Liver (tissue), 8 donors: ENCODE measurements at regions not wholly inside any gene's neighbourhood (a gene's known extent, or its start where the extent isn't known, plus 50 kb on each side); places are given as distances from the start of the nearest gene placed in this dataset.

Experiments
- DNase-seq: peaks from one replicate; pipeline ENCODE4 v3.0.0-alpha.2; 2017; ENCODE audit warnings: low spot score
- H3K27ac ChIP-seq, 2 donors: one replicate each; pipeline ENCODE4 v1.7.0; 2013; ENCODE audit warnings: inconsistent platforms in 2 of 2, low read length in 2 of 2, control low read depth in 1 of 2, low read depth in 1 of 2, mild to moderate bottlenecking in 1 of 2
- H3K27me3 ChIP-seq, 4 donors: one replicate each; pipeline versions ENCODE4 v1.6.1 to v1.7.0; 2013; ENCODE audit warnings: low read length in 3 of 4, inconsistent platforms in 1 of 4, mild to moderate bottlenecking in 1 of 4, moderate library complexity in 1 of 4; ENCODE audit not compliant: control insufficient read depth in 4 of 4, insufficient read depth in 4 of 4
- H3K36me3 ChIP-seq, 4 donors: one replicate each; pipeline versions ENCODE4 v1.6.1 to v1.7.0; 2013; ENCODE audit warnings: low read length in 3 of 4, mild to moderate bottlenecking in 3 of 4, low read depth in 1 of 4, moderate library complexity in 1 of 4; ENCODE audit not compliant: control insufficient read depth in 4 of 4, insufficient read depth in 3 of 4
- H3K4me1 ChIP-seq, 4 donors: one replicate each; pipeline versions ENCODE4 v1.6.1 to v1.7.0; 2013; ENCODE audit warnings: low read length in 3 of 4, mild to moderate bottlenecking in 3 of 4, moderate library complexity in 1 of 4; ENCODE audit not compliant: control insufficient read depth in 4 of 4, insufficient read depth in 4 of 4
- H3K4me3 ChIP-seq, 3 donors: one replicate each; pipeline versions ENCODE4 v1.6.1 to v1.7.0; 2013; ENCODE audit warnings: low read length in 3 of 3, control low read depth in 1 of 3, low read depth in 1 of 3, mild to moderate bottlenecking in 1 of 3
- H3K9ac ChIP-seq, 2 donors: one replicate each; pipeline ENCODE4 v1.7.0; 2013; ENCODE audit warnings: low read length in 2 of 2, mild to moderate bottlenecking in 2 of 2, moderate library complexity in 2 of 2, control low read depth in 1 of 2, low read depth in 1 of 2
- H3K9me3 ChIP-seq, 4 donors: one replicate each; pipeline versions ENCODE4 v1.6.1 to v1.7.0; 2013; ENCODE audit warnings: low read length in 3 of 4; ENCODE audit not compliant: control insufficient read depth in 4 of 4
- ATF3 ChIP-seq: IDR thresholded peaks from 2 replicates; pipeline ENCODE4 v1.6.1; 2016; ENCODE audit warnings: antibody characterized with exemption
- EGR1 ChIP-seq, 2 donors: IDR thresholded peaks; 2 replicates each; pipeline ENCODE4 v1.6.1; 2016 to 2018; ENCODE audit warnings: antibody characterized with exemption in 2 of 2, low read depth in 2 of 2
- FOXA1 ChIP-seq: IDR thresholded peaks from 2 replicates; pipeline ENCODE4 v1.6.1; 2016; ENCODE audit warnings: antibody characterized with exemption
- FOXA2 ChIP-seq: IDR thresholded peaks from 2 replicates; pipeline ENCODE4 v1.6.1; 2016; ENCODE audit warnings: antibody characterized with exemption
- GABPA ChIP-seq, 2 donors: IDR thresholded peaks in 1 of 2; conservative IDR thresholded peaks in 1 of 2; 2 replicates each; pipeline ENCODE4 v1.6.1; 2016; ENCODE audit warnings: antibody characterized with exemption in 2 of 2, mild to moderate bottlenecking in 1 of 2, moderate library complexity in 1 of 2
- HNF4A ChIP-seq, 2 donors: conservative IDR thresholded peaks; 2 replicates each; pipeline ENCODE4 v1.6.1; 2016; ENCODE audit warnings: antibody characterized with exemption in 2 of 2, mild to moderate bottlenecking in 2 of 2
- HNF4G ChIP-seq: IDR thresholded peaks from 2 replicates; pipeline ENCODE4 v1.6.1; 2016; ENCODE audit warnings: antibody characterized with exemption
- JUND ChIP-seq, 2 donors: IDR thresholded peaks; 2 replicates each; pipeline ENCODE4 v1.6.1; 2016; ENCODE audit warnings: antibody characterized with exemption in 2 of 2
- NR2F2 ChIP-seq: IDR thresholded peaks from 2 replicates; pipeline ENCODE4 v1.6.1; 2016; ENCODE audit warnings: antibody characterized with exemption
- RAD21 ChIP-seq, 2 donors: IDR thresholded peaks; 2 replicates each; pipeline ENCODE4 v1.6.1; 2016; ENCODE audit warnings: antibody characterized with exemption in 2 of 2, mild to moderate bottlenecking in 2 of 2
- REST ChIP-seq: IDR thresholded peaks from 2 replicates; pipeline ENCODE4 v1.6.1; 2016; ENCODE audit warnings: antibody characterized with exemption, mild to moderate bottlenecking
- RXRA ChIP-seq, 2 donors: IDR thresholded peaks; 2 replicates each; pipeline ENCODE4 v1.6.1; 2017 to 2018; ENCODE audit warnings: antibody characterized with exemption in 2 of 2, mild to moderate bottlenecking in 1 of 2
- SP1 ChIP-seq: IDR thresholded peaks from 2 replicates; pipeline ENCODE4 v1.6.1; 2018; ENCODE audit warnings: antibody characterized with exemption, mild to moderate bottlenecking
- TAF1 ChIP-seq: conservative IDR thresholded peaks from 2 replicates; pipeline ENCODE4 v1.6.1; 2016; ENCODE audit warnings: antibody characterized with exemption, mild to moderate bottlenecking
- YY1 ChIP-seq: IDR thresholded peaks from 2 replicates; pipeline ENCODE4 v1.6.1; 2016; ENCODE audit warnings: antibody characterized with exemption, mild to moderate bottlenecking
- WGBS: extraction: QIAGEN DNeasy Blood & Tissue Kit; methylation state at CpG from one replicate; pipeline ENCODE4 v1.1.7; 2013; 5-methylcytosine and 5-hydroxymethylcytosine counted together
- TF ChIP-seq, protein P1 (sequence below): fragments of 150-350 bp; IDR thresholded peaks from 2 replicates; pipeline ENCODE4 v1.5.1; 2017; ENCODE audit warnings: improper control_type of control experiment, low read depth, low read length; ENCODE audit not compliant: missing input control
- TF ChIP-seq, protein P2 (sequence below): IDR thresholded peaks from 2 replicates; pipeline ENCODE4 v1.6.1; 2016; ENCODE audit warnings: antibody characterized with exemption
- TF ChIP-seq, protein P3 (sequence below): IDR thresholded peaks from 2 replicates; pipeline ENCODE4 v1.6.1; 2016; ENCODE audit warnings: antibody characterized with exemption
- donor health status: healthy.
- donor health status: healthy.
- donor health status: healthy.
- donor health status: healthy.
- donor health status: healthy.

DNA sequence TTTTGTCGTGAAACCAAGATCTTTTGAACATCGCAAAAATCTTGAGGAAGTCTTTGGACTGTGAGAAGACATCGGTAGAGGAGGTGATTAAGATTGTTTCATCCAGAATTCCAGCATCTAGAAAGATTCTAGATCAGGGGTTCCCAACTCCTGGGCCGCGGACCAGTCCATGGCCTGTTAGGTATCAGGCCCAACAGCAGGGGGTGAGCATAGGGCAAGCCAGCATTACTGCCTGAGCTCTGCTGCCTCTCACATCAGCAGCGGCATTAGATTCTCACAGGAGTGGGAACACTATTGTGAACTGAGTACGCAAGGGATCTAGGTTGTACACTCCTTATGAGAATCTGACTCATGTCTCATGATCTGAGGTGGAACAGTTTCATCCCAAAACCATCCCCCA is 600.6 kb upstream of the CDH11 start (continued):
- TF ChIP-seq, protein P1, sequence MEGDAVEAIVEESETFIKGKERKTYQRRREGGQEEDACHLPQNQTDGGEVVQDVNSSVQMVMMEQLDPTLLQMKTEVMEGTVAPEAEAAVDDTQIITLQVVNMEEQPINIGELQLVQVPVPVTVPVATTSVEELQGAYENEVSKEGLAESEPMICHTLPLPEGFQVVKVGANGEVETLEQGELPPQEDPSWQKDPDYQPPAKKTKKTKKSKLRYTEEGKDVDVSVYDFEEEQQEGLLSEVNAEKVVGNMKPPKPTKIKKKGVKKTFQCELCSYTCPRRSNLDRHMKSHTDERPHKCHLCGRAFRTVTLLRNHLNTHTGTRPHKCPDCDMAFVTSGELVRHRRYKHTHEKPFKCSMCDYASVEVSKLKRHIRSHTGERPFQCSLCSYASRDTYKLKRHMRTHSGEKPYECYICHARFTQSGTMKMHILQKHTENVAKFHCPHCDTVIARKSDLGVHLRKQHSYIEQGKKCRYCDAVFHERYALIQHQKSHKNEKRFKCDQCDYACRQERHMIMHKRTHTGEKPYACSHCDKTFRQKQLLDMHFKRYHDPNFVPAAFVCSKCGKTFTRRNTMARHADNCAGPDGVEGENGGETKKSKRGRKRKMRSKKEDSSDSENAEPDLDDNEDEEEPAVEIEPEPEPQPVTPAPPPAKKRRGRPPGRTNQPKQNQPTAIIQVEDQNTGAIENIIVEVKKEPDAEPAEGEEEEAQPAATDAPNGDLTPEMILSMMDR = no peak
- TF ChIP-seq ATF3 = no peak
- no peak for TF ChIP-seq FOXA2

GRCh38 chr16:65717846-65718245 is 596.0 kb upstream of the CDH11 start:
- Histone ChIP-seq H3K4me1 (no peaks in the 10 kb centered on the region), H3K9me3 (no peaks in the 10 kb centered on the region), H3K9ac (no peak overlapping the region), H3K36me3 (no peaks in the 10 kb centered on the region), H3K4me3 (no peak overlapping the region), H3K27ac (no peak overlapping the region), H3K27me3 (peaks cover 0 to 18% (median 0%) of the 10 kb centered on the region in 4 donors)
- DNase-seq = no peak
- WGBS = 65% methylated on average over 3 of the region's 3 CpGs
- no peak for TF ChIP-seq HNF4G
- no peak for TF ChIP-seq REST
- TF ChIP-seq RAD21 (IDR thresholded peaks at IDR 0.05) = no peak
- TF ChIP-seq, protein P2, sequence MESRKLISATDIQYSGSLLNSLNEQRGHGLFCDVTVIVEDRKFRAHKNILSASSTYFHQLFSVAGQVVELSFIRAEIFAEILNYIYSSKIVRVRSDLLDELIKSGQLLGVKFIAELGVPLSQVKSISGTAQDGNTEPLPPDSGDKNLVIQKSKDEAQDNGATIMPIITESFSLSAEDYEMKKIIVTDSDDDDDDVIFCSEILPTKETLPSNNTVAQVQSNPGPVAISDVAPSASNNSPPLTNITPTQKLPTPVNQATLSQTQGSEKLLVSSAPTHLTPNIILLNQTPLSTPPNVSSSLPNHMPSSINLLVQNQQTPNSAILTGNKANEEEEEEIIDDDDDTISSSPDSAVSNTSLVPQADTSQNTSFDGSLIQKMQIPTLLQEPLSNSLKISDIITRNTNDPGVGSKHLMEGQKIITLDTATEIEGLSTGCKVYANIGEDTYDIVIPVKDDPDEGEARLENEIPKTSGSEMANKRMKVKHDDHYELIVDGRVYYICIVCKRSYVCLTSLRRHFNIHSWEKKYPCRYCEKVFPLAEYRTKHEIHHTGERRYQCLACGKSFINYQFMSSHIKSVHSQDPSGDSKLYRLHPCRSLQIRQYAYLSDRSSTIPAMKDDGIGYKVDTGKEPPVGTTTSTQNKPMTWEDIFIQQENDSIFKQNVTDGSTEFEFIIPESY = no peak
- TF ChIP-seq, protein P1 = no peak
- TF ChIP-seq NR2F2 = no peak
- TF ChIP-seq HNF4A (conservative IDR thresholded peaks at IDR 0.05) = no peak
- TF ChIP-seq RXRA (IDR thresholded peaks at IDR 0.05) = no peak
- TF ChIP-seq, protein P3, sequence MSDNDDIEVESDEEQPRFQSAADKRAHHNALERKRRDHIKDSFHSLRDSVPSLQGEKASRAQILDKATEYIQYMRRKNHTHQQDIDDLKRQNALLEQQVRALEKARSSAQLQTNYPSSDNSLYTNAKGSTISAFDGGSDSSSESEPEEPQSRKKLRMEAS = no peak
- no peak for TF ChIP-seq GABPA (IDR thresholded peaks at IDR 0.05 in 1 of 2, conservative IDR thresholded peaks at IDR 0.05 in 1 of 2)
- no peak for TF ChIP-seq TAF1
- TF ChIP-seq YY1 = no peak
- no peak for TF ChIP-seq FOXA2
- TF ChIP-seq SP1 = no peak
- TF ChIP-seq EGR1 (IDR thresholded peaks at IDR 0.05; ENCODE audit: low read depth in 2 of 2) = no peak
- no peak for TF ChIP-seq JUND (IDR thresholded peaks at IDR 0.05)
- no peak for TF ChIP-seq ATF3
- TF ChIP-seq FOXA1 = no peak
